Stimulated activated CD4-positive, alpha-beta T cell treated with anti-CD3 and anti-CD28 coated beads, Interleukin-2, amount 100 ng/mL, for 48 hours (primary cell): ENCODE measurements at regions not wholly inside any gene's neighbourhood (a gene's known extent, or its start where the extent isn't known, plus 50 kb on each side); places are given as distances from the start of the nearest gene placed in this dataset.

Source experiments
- DNase-seq, 2 donors: peaks; one replicate each; pipeline ENCODE4 v3.0.0-alpha.2; 2020

GRCh38 chr11:115665958-115666357, 161.7 kb upstream of the CADM1 start:
- no peak for DNase-seq

DNA sequence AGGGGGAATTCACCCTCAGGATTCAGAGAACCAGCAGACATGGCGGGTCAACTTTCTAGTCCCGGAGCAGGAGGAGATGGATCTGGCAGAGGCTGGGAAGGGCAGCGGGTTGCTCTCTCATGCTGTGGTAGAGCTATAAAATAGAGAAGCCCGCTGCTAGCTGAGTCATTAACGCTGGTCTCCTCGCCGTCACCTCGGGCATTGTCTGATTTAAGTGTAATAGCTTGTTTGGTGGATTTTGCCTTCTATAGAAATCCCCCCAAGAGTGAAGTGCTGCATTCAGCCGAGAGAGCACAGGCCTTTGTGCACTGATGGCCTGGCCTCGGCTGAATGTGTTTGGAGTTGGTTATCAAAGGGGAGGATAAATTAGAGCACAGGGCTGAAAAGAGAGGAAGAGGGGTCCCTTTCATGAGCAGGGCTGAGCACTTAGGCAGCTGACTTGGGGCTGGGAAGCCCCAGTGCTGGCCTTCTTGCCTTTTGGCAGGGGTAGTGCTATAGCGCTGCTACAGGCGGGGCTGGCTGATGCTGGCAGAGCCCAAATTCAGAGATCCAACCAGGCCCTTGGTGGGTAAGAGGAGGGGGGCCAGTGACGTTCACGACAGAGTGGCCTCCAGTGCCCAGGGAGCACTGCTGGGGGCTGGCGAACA, 161.1 kb upstream of the CADM1 start:
- DNase-seq, result no peak

DNA sequence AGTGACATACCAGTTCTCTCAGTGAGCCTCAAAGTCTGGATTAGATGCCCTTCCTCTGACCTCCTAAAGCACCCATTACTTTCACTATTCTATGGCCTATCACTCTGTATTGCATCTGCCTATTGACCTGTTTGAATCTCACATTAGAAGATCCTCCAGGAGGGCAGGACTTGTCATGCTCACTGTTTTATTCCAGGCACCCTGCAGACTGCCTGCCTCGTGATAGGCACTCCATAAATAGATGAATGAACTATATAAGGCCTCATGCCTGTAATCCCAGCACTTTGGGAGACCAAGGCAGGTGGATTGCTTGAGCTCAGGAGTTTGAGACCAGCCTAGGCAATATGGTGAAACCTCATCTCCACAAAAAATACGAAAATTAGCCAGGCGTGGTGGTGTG, 160.1 kb upstream of the CADM1 start:
- DNase-seq, result no peak

DNA sequence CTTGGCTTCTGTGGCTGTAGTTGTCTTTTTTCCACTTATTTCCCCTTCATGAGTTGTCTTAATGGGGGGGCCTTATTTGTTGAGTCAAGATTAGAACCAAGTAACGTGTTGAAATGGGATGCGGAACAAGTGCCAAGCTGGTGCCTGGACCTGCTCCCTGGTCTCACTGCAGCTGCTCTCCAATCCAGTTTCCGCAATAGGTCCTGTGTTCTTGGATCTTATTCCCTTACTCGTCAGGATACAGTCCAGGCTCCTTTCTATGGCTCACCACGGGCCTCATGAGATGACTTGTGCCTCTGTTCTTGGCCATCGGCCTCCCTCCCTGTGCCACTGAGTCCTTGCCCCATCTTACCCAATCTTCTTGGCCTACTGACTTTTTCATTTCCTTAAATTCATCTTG, 159.6 kb upstream of the CADM1 start:
- DNase-seq, result no peak

DNA sequence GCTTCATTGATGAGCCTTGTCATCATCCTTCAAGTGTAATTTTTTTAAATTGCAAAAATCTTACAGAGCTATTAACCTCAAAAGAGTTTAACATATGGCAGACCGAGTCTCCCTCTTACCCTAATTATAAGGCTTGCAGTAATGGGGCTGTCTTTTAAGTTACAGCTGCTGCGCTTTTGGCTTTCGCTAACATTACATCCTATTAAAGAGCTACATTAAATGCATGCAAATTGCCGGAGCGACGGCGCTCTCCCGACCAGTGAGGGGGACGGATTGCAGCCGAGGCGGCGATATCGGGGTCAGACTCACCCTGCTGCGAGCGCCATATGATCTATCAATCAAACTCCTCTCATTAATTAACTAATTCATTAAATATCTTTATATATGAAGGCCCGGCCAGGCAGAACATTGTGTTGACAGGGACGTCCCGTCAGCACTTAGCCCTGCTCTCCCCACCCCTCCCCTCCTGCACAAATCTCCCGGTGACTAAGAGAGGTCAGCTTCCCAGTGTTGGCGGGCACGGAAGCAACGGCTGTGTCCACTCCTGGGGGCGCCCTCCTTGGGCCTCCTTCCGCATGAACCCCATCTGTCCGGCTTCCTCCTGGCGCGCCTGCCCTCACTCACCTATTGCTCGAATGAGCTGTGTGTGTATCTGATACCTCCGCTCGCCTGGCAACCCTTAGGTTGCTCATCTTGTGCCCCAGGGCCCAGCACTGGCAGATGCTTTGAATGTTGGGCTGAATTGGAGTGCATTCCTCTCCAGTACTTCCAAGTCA, 156.0 kb upstream of the CADM1 start:
- DNase-seq, result no peak

DNA sequence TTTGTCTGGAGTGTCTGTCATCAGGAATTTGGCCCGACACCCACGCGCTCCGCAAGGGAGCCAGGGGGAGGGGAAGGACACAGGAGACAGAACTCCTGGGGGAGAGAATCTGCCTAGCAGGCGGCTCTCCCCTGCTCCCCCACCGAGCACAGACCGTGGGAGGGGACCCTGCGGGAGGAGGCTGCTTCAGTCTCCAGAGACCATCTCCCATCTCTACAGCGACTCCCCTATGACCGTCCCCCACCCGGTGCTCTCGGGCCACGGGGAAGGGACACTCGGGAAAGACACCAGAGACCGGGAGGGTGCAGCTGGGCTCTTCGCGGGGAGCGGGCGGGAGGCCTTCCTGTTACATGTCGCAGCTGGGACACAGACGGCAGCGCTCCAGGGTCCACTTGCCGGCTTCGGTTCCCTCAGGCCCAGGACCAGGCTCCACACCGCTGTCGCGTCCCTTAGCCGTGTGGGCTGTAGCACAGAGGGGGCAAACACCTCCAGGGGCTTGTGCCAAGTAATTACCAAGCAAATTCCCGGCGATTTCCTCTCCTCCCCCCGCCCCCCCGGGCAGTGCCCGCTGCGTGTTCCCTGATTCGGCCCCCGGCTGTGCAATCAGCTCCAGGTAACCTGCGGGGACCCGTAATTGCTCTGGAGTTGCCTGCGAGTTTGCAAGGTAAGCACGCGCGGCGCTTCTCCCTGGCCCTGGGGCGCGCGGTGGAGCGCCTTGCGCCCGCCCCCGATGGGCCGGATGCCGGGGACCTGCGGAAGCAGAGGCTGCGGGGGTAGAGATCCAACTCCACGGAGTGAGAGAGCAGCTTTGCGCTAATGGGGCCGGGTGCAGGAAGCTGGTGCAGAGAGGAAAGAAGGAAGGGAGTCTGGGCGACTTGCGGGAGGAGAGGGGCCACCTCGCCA, 155.1 kb upstream of the CADM1 start:
- DNase-seq, result no peak

- no peak for DNase-seq
Observed at GRCh38 chr11:115657586-115657985, 153.4 kb upstream of the CADM1 start.

DNA sequence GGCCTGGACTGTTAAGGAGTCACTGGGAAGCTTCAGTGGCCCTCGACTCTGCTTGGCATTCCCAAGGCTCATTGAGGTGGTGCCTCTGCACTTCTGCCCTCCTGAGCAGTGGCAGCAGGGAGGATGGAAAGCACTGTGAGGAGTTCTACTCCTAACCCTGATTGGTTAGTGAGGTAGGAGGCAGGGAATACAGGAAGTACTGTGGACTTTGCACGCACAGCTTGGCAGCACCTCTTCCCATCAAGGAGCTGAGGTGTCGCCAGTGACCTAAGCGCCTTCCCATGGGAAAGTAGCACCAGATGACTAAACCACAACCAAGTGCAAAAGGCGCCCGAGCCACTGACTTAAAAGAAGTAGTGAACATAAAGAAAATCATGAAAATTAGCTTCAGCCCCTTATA, 152.5 kb upstream of the CADM1 start:
- no peak for DNase-seq

GRCh38 chr11:115656041-115656440, 151.8 kb upstream of the CADM1 start:
- DNase-seq, result no peak

- no peak for DNase-seq
Observed at GRCh38 chr11:115654792-115655191, 150.6 kb upstream of the CADM1 start.

DNA sequence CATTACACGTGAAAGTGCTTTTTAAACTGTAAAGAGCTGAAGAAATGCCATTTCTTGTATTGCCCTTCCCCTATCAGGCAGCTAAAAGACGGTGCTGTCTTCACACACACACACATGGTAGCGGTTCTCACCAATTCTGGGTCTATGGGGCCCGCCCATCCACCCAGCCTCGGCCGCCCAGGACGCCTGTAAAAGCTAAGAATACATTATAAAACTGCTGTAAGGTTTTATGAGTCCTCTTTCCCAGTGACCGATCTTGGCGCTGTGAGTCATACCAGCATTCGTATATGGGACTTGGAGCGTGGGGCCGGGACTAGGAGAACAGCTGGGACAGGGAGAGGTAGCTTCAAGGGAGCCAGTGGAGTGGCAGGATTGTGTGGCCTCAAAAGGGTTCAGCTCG, 149.7 kb upstream of the CADM1 start:
- no peak for DNase-seq

DNA sequence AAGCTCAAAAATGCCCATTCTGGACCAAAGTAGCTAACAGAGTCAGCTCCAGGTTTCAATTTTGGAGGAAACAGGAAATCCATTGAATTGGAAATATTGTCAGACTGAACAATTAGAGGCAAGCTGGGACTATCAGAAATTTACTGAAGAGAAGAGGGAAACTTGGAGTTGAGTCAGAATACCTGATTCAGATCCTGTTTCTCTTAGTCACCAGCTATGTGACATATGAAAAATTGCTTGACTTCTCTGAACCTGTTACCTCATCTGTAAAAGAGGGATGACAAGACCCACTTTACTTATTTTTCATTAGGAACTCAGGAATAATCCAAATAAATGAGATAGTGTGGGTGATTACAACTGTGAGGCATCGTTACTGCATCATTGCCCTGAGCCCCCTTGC, 148.9 kb upstream of the CADM1 start:
- no peak for DNase-seq

DNA sequence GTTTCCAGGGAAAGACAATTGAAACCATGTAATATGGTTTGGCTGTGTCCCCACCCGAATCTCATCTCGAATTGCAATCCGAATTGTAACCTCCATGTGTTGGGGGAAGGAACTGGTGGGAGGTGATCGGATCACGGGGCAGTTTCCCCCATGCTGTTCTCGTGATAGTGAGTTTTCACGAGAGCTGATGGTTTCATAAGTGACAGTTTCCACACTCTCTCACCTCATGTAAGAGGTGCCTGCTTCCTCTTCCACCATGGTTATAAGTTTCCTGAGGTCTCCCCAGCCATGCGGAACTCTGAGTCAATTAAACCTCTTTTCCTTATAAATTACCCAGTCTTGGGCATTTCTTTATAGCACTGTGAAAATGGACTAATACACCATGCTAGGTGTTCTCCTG, 148.3 kb upstream of the CADM1 start:
- DNase-seq, result no peak

DNA sequence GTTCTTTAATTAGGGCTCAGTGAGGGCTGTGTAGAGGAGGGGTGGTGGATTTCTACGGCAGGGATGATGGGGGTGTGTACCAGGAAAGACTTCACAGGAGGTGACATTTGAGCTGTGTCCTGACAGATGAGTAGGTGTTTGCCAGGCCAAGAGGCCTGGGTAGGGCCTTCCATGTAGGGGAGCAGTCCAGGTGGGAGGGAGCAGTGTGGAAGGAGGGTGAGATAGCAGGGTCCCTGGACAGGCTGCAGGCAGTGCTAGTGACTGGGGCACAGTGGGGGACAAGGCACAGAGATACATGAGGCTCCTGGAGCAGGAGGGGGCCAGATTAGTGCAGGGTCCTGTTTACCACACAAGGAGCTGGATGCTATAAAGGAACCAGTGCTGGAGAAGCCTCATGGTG, 147.9 kb upstream of the CADM1 start:
- DNase-seq, result no peak

DNA sequence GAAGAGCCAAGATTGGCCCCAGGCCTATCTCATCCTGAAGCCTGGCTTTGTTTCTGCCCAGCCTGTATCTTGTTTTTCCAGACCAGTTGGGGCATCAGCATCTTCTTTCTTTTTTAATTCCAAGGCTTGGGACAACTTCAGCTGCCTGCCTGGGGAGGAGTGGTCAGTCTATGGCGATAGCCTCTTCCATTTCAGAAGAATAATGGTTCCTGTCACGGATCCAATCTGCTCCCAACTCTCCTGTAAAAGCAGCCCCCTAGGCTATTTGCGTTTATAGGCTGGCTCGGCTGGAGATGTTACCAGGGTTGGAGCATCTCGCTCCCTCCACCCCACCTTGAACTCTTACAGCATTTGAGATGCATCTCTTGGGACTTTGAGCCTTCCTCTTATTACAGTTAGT, 145.2 kb upstream of the CADM1 start:
- DNase-seq, result no peak

DNA sequence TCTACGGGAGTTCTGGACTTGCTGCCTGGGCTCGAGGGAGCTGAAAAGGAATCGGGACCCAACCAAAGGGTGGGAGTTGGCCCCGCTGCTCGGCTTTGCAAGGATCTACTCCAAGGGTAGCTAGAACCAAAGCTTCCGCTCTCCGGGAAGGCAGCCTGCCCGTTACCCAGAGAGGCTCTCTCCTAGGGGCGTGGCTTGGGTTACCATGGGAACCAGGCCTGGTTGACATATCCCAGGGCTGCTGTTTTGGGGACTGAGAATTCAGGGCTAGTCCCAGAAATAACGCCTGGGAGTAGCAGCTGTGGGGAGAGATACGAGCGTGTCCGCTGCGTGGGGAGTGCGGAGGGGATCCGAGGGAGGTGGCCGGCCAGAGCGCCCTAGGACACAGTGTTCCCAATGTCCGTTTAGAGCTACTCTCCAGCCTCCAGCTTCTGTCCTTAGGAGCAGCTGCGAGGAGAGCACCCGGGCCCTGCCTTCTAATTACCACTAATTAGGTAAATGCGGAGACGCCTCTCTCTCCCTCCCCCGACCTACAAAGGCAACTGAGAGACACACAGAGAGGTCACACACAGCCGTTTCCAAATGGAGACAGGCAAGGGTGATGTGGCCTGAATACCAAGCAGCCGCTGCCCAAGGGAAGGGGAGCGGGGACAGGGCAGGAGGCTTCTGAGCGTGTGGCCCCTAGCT, 141.6 kb upstream of the CADM1 start:
- DNase-seq, result no peak

DNA sequence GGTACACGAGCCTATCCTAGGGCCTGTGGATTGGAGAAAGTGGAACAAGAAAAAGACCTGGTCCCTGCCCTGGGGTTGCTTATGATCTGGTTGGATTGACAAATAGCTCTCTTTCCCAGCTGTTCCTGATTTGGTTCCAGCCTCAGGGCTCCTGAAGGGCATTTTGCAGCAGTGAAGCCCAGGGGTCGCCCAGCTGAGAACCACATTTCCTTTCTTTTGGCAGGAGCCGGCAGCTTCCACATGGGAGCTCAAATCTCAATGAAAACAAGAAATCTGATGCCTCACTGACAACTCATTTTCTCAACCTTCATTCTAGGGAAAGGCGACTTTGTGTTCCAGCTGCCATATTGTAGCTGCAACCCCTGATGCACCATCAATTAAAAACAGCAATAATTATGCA, 140.6 kb upstream of the CADM1 start:
- DNase-seq, result no peak

GRCh38 chr11:115643549-115644270, 139.5 kb upstream of the CADM1 start:
- DNase-seq, result no peak

DNA sequence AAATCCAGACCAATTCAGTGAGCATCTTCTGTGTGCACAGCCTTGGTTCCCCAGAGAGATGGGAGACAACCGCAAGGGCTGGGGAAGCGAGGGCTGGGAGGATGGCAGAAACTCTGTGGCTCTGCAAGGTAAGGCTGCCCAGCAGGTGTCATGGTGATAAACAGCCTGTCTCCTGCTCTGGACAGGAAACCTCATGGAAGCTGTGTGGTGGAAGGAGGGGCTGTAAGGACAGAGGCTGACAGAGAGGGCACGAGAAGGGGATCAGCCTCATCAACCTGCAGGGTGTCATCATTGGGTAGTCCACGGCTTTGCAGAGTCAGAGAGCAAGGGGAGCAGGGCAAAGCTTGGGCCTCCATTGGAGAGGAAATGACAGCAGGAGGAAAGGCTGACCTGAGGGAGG, 138.4 kb upstream of the CADM1 start:
- DNase-seq, result no peak

DNA sequence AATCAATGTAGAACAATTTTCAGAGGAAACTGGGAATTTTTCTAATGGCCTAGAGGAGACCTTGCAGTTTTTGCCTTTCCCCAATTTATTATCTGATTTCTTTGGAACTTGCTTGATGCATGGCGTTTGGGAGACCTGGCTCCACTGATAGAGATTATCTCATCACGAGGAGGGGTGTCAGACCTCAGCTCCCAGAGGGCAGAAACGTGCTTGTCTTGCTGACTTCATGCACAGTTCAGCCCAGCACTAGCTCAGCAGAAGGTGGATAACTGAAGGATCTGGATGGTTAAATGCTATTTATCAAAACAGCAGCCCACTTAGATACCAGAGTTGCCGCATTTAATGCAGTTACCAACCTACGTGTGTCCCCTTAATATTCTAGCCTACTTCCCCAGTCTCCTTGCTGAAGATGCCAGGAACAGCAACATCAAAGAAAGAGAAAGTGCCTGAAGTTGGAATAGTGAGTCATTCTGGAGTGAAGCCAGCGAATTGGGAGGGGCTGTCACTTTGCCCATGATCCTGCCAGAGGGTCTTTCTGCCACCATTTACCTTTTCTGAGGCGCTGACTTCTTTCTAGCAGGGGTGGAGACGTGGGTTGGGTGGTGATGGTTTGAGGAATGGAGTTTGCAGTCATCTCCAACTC, 133.5 kb upstream of the CADM1 start:
- DNase-seq, result no peak

DNA sequence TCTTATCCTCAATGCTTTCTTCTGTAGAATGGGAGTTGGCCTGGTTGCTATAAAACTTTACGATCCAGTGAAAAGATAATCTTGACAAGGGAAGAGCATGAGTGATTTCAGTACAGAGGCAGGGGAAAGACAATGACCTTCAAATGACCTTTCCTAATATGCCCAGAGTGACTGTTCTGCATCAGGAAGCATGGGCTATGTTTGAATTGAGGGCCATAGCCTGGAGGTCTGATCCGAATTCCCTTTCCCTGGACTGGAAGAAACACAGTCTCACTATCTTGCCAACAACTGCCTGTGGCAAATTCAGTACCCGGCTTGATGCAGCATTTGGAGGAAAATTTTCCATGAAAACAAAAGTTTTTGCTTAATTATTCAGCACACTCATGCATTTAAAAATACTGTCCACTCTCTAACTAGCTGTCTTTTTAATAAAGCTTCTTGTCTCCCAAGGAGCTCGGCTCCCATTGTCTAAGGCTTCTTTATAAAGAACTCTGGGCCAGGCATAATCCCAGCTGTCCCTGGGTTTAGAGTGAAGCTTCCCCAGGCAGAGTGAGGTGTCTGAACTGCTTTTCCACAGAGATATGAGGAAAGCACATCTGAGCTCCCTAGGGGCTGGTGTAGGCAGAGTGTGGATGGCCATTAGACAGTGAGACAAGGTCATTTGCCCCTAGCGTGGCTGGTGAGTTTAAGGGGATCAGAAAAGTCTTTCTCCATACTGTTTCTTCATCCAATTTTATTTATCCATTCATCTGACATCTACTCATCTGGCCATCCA, 132.7 kb upstream of the CADM1 start:
- DNase-seq, result no peak
